ENCODE measurements at regions not wholly inside any gene's neighbourhood (a gene's known extent, or its start where the extent isn't known, plus 50 kb on each side); places are given as distances from the start of the nearest gene placed in this dataset.

DNA sequence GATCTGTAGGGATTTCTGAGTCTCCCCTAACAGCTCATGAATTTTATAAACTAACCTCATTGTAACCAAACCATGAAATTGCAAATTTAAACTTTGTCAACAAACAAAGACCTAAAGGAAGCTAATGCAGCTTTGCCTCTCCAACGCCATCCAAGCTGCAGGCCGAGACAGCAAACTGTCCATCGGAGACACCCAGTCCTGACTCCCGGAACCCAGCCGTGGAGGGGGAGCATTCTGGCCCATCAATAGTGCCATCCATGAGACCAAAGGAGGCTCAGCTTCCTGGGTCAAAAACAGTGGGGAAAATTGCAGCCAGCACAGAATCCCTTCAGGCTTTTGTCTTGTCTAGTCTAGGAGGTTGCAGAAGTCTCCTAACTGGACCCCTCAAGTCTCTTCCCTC is 147.6 kb upstream of the OPCML start:
- Histone ChIP-seq H3K4me3 (no peak overlapping the region), H3K4me2 (no peak overlapping the region), H3K27ac (no peak overlapping the region), H3K9me3 (no peaks in the 10 kb centered on the region), H3K4me1 (no peaks in the 10 kb centered on the region)
- ATAC-seq (no peak), FAIRE-seq (no peak), DNase-seq (ENCODE audit: low read depth in 1 of 2, low spot score in 1 of 2) (no peak)
- 13% methylated on average over 5 of the region's 5 CpGs for WGBS (ENCODE audit: missing lambda C conversion rate)
- ChIA-PET CTCF (no interaction called here), POLR2A (no interaction called here)
- TF ChIP-seq MAX (IDR thresholded peaks at IDR 0.05) = no peak
- TF ChIP-seq MYC (IDR thresholded peaks at IDR 0.05; ENCODE audit: borderline replicate concordance, low read length) = no peak
- TF ChIP-seq CHD4 (IDR thresholded peaks at IDR 0.05; ENCODE audit: borderline replicate concordance) = no peak
- no peak for TF ChIP-seq MAFK (IDR thresholded peaks at IDR 0.05; ENCODE audit: partially characterized antibody)
- no peak for TF ChIP-seq HOXB5 (CRISPR knock-in tag; IDR thresholded peaks at IDR 0.05)
- no peak for TF ChIP-seq TP53 (CRISPR knock-in tag; IDR thresholded peaks at IDR 0.05)
- TF ChIP-seq ZNF302 (CRISPR knock-in tag; IDR thresholded peaks at IDR 0.05) = no peak
- no peak for TF ChIP-seq POLR2AphosphoS2 (conservative IDR thresholded peaks at IDR 0.05; ENCODE audit: low read length)
- TF ChIP-seq BHLHE40 (IDR thresholded peaks at IDR 0.05; ENCODE audit: low read depth, low read length) = no peak
- no peak for TF ChIP-seq ZSCAN20 (CRISPR knock-in tag; IDR thresholded peaks at IDR 0.05)
- no peak for TF ChIP-seq ESRRA (IDR thresholded peaks at IDR 0.05; ENCODE audit: borderline replicate concordance, low read length)

DNA sequence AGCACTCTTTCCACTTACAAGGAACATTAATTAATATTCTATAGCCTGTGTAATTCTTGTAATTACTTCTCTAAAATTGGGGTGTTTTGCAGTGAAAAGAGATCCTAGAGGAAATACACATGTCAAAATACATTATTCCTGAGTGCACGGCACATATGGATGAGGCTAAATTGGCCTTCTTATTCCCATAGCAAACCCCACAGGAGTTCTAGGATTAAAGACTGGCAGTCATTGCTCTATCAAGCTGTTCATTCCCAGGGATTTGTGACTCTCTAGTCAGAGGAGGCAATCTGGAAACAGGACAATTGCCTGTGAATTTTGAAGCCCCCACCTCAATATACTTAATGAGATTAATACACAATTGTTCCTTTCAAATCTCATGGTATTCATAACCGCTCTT is 145.9 kb upstream of the OPCML start:
- POLR2A ChIA-PET = no interaction called here
- no peak for ATAC-seq
- FAIRE-seq = no peak
- 7% methylated on average over 2 of the region's 2 CpGs for WGBS (ENCODE audit: missing lambda C conversion rate)
- Histone ChIP-seq H3K9me3 (no peaks in the 10 kb centered on the region), H3K27ac (no peak overlapping the region), H3K4me2 (no peak overlapping the region), H3K4me3 (no peak overlapping the region), H3K4me1 (no peaks in the 10 kb centered on the region)
- TF ChIP-seq FOXS1 (CRISPR knock-in tag; IDR thresholded peaks at IDR 0.05) (no peak), JUNB (IDR thresholded peaks at IDR 0.05) (no peak)
- CTCF ChIA-PET = no interaction called here
- no peak for DNase-seq (ENCODE audit: low read depth in 1 of 2, low spot score in 1 of 2)

- WGBS (ENCODE audit: missing lambda C conversion rate) = 3% methylated on average over 3 of the region's 3 CpGs
- Histone ChIP-seq H3K4me2 (no peak overlapping the region), H3K4me3 (no peak overlapping the region), H3K4me1 (no peaks in the 10 kb centered on the region), H3K9me3 (no peaks in the 10 kb centered on the region), H3K27ac (no peak overlapping the region)
- ChIA-PET CTCF (no interaction called here), POLR2A (no interaction called here)
- ATAC-seq (no peak), FAIRE-seq (no peak), DNase-seq (ENCODE audit: low read depth in 1 of 2, low spot score in 1 of 2) (no peak)
- TF ChIP-seq FOSB (CRISPR knock-in tag; IDR thresholded peaks at IDR 0.05) = no peak
- TF ChIP-seq KDM5A (IDR thresholded peaks at IDR 0.05) = no peak
- no peak for TF ChIP-seq HMGXB4 (CRISPR knock-in tag; IDR thresholded peaks at IDR 0.05; ENCODE audit: borderline replicate concordance)
- no peak for TF ChIP-seq KDM1A (IDR thresholded peaks at IDR 0.05; ENCODE audit: low read depth)
These were observed 145.1 kb upstream of the OPCML start for GRCh38 chr11:133677387-133677786.

DNA sequence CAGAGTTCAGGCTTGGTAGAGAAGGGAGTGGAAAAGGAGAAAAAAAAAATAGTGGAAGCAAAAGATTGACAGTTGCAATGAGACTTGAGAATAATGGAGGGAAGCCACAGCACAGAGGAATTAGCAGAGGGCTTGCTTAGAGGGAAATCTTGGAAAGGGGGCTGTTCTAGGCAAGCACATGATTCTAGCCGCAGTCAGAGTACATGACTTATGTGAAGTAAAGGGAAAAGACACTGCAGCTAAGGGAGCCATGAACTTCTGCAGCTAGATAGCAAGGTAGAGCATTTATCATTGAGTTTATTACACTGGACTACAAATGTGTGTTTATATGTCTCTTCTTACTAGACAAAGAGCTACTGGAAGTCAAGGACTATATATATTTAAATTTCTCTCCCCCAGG is 144.0 kb upstream of the OPCML start:
- no peak for FAIRE-seq
- CTCF ChIA-PET = no interaction called here
- WGBS (ENCODE audit: missing lambda C conversion rate) = 4% methylated on average over 1 of the region's 1 CpG
- Histone ChIP-seq H3K4me3 (no peak overlapping the region), H3K4me2 (no peak overlapping the region), H3K4me1 (no peaks in the 10 kb centered on the region), H3K9me3 (no peaks in the 10 kb centered on the region), H3K27ac (no peak overlapping the region)
- DNase-seq (ENCODE audit: low read depth in 1 of 2, low spot score in 1 of 2) = no peak
- POLR2A ChIA-PET = no interaction called here
- TF ChIP-seq MYC (IDR thresholded peaks at IDR 0.05; ENCODE audit: borderline replicate concordance, low read length) (no peak), NR3C1 (IDR thresholded peaks at IDR 0.05) (no peak)
- ATAC-seq = no peak

Data from A549 (cell line).